HUES6 (cell line): ENCODE measurements at regions not wholly inside any gene's neighbourhood (a gene's known extent, or its start where the extent isn't known, plus 50 kb on each side); places are given as distances from the start of the nearest gene placed in this dataset.
"Not testable (repeated sequence)": the region's sequence is repeated elsewhere in the genome, so short reads cannot be mapped to it uniquely, and the experiment has no call there.

Experiments used
- H3K27ac ChIP-seq: 2 replicates; pipeline ENCODE4 v1.7.0; 2013; ENCODE audit warnings: low read depth, mild to moderate bottlenecking, low read length, inconsistent platforms
- H3K27me3 ChIP-seq: 2 replicates; pipeline ENCODE4 v1.6.1; 2013; ENCODE audit warnings: low read length; ENCODE audit not compliant: control insufficient read depth, insufficient read depth
- H3K36me3 ChIP-seq: 2 replicates; pipeline ENCODE4 v1.6.1; 2013; ENCODE audit warnings: low read length; ENCODE audit not compliant: control insufficient read depth, insufficient read depth
- H3K4me1 ChIP-seq: 2 replicates; pipeline ENCODE4 v1.6.1; 2013; ENCODE audit warnings: low read length; ENCODE audit not compliant: control insufficient read depth, insufficient read depth
- H3K4me3 ChIP-seq: 2 replicates; pipeline ENCODE4 v1.5.1; 2013; ENCODE audit warnings: low read depth, low read length
- H3K9ac ChIP-seq: one replicate; pipeline ENCODE4 v1.6.1; 2013; ENCODE audit warnings: mild to moderate bottlenecking, low read length
- H3K9me3 ChIP-seq: 2 replicates; pipeline ENCODE4 v1.6.1; 2013; ENCODE audit warnings: low read depth, low read length; ENCODE audit not compliant: control insufficient read depth, insufficient read depth

DNA sequence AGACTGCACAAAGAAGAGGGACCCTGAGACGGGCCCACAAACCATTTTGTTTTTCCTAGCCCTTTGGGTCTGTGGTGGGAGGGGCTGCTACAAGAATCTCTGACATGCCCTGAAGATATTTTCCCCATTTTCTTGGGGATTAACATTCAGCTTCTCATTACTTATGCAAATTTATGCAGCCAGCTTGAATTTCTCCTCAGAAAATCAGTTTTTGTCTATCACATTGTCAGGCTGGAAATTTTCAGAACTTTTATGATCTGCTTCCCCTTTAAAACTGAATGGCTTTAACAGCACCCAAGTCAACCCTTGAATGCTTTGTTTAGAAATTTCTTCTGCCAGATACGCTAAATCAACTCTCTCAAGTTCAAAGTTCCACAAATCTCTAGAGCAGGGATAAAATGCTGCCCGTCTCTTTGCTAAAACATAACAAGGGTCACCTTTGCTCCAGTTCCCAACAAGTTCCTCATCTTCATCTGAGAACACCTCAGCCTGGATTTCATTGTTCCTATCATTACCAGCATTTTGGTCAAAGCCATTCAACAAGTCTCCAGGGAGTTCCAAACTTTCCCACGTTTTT, 560.0 kb upstream of the KCND2 start:
- no peaks in the 10 kb centered on the region for H3K36me3 ChIP-seq
- no peaks in the 10 kb centered on the region for H3K27me3 ChIP-seq
- no peaks in the 10 kb centered on the region for H3K4me1 ChIP-seq
- no peak overlapping the region for H3K9ac ChIP-seq
- no peak overlapping the region for H3K27ac ChIP-seq
- no peaks in the 10 kb centered on the region for H3K9me3 ChIP-seq
- no peak overlapping the region for H3K4me3 ChIP-seq

DNA sequence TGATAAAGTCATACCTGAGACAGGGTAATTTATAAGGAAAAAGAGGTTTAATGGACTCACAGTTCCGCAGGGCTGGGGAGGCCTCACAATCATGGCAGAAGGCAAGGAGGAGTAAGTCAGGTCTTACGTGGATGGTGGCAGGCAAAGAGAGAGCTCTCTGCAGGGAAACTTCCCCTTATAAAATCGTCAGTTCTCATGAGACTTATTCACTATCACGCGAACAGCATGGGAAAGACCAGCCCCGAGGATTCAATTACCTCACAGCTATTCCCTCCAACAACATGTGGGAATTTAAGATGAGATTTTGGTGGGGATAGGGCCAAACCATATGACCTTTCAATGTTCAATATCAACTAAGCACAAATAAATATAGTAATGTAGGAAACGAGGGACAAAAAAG, 559.4 kb upstream of the KCND2 start:
- Histone ChIP-seq H3K9ac (no peak overlapping the region), H3K9me3 (no peaks in the 10 kb centered on the region), H3K27ac (no peak overlapping the region), H3K4me1 (no peaks in the 10 kb centered on the region), H3K27me3 (no peaks in the 10 kb centered on the region), H3K4me3 (no peak overlapping the region), H3K36me3 (no peaks in the 10 kb centered on the region)

DNA sequence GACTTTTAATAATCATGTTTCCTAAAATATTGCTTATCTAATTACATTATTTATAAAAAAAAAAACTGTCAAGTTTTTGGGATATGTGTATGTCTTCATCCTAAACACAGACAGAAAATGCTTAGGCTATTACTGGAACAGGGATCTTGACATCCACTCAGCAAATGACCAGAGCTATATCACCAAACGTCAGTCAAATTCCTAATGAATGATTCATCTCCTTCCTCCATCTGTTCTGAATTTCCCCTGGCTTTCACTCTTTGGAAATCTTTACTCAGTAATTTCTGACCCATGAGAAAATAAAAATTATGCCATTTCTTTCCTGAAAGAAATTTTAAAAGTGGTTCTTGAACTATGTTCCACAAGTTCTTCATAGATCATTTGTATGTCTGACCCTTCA, 552.4 kb upstream of the KCND2 start:
- Histone ChIP-seq H3K4me3 (no peak overlapping the region), H3K9ac (no peak overlapping the region), H3K27ac (no peak overlapping the region), H3K27me3 (no peaks in the 10 kb centered on the region), H3K4me1 (0 out of 2 replicates have a peak, but pooled peaks cover 5% of the 10 kb centered on the region), H3K9me3 (no peaks in the 10 kb centered on the region), H3K36me3 (no peaks in the 10 kb centered on the region)

DNA sequence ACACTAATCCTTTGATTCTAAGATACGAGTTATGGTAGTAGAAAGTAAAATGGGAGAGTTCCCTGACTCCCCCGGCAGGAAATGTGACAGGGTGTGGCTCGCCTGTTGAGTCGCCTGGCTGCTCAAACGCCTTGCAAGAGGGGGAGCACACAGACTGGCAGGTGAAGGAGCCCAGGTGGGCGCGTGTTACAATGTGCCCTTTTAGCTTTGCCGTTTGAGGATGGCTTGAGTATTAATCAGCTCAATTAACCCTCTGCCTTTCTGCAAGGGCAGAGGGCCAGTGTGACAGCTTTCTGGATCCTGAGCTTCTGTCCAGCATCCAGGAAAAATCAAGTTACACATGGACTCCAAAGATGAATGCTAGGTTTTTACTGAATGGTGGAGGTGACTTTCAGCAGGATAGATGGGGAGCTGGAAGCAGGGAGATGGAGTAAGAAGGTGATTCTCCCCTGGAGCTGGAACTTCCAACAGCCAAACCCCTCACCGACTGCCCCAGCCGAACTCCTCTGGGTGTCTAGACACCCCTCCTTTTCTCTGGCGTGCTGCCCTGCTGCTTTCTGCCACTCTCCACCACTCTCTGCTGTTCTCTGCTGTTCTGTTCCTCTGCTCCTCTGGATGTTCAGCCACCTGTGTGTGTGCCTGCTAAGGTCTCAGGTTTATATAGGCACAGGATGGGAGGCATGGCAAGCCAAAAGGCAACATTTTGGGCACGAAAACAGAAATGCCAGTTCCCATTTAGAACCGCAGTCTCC, 548.8 kb upstream of the KCND2 start:
- Histone ChIP-seq H3K4me1 (0 out of 2 replicates have a peak, but pooled peaks cover 5% of the 10 kb centered on the region), H3K36me3 (no peaks in the 10 kb centered on the region), H3K9ac (no peak overlapping the region), H3K27ac (no peak overlapping the region), H3K27me3 (no peaks in the 10 kb centered on the region), H3K9me3 (no peaks in the 10 kb centered on the region), H3K4me3 (no peak overlapping the region)

DNA sequence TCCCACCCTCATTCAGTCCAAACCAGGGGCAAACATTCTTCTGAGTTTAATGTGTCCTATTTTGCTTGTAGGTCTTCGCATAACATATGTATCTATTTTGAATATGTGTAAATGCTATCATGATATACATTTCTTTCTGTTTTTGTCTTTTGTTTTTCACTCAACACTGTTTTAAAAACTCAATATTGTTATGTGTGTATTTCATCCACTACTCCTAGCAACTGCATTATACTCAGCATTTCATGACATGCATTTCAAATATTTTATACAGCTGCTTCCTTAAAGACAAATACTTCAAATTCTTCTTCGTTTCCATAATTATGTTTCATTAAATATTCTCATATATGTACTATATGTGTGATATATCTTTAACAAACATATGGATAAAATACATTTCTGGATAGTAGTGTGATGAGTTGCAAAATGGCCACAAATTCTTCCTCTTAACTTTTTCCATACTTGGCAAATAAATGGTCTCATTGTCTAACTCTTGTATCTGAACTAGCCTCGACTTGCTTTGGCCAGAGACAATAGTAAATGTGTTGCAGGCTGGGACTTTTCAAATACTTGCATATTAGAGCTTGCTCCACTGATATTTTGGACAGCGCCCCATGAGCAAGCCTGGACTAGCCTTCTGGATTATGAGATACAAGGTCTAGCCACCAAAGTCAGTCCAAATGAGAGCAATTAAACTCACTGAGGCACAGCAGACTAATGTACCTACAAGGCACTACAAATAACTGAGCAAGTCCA, 539.7 kb upstream of the KCND2 start:
- Histone ChIP-seq H3K27ac (no peak overlapping the region), H3K36me3 (no peaks in the 10 kb centered on the region)

DNA sequence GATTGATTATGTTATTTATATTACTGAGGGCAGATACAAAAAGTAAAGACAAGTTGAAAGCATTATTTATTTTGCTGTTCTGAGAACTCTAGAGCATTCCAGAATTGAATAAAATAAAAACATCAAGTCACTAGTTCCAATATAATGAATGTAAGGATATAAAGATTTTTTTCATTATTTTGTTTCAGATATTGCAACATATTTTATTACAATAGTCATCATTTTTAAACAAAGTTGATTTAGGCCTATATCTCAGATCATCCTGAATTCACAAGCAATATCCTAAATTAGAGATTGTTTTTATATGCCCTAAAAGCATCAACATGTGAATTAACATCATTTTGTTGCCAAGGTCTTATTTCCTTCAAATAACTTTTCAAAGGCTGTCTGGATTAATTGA, 535.6 kb upstream of the KCND2 start:
- H3K4me3 ChIP-seq = no peak overlapping the region
- no peak overlapping the region for H3K27ac ChIP-seq
- H3K36me3 ChIP-seq = no peaks in the 10 kb centered on the region
- H3K4me1 ChIP-seq = no peaks in the 10 kb centered on the region
- H3K27me3 ChIP-seq = no peaks in the 10 kb centered on the region
- no peak overlapping the region for H3K9ac ChIP-seq
- no peaks in the 10 kb centered on the region for H3K9me3 ChIP-seq

More for the DNA sequence above, 539.7 kb upstream of the KCND2 start:
- no peaks in the 10 kb centered on the region for H3K4me1 ChIP-seq
- H3K4me3 ChIP-seq = no peak overlapping the region
- H3K9ac ChIP-seq = no peak overlapping the region
- no peaks in the 10 kb centered on the region for H3K27me3 ChIP-seq
- no peaks in the 10 kb centered on the region for H3K9me3 ChIP-seq

DNA sequence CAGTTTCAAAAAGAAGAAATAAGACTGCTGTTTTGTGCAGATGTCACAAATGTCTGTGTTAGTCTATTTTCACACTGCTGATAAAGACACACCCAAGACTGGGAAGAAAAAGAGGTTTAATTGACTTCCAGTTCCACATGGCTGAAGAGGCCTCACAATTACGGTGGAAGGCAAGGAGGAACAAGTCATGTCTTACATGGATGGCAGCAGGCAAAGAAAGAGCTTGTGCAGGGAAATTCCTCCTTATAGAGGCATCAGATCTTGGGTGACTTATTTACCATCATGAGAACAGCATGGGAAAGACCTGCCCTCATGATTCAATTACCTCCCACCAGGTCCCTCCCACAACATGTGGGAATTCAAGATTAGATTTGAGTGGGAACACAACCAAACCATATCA, 527.7 kb upstream of the KCND2 start:
- not testable (repeated sequence) for H3K27me3 ChIP-seq, H3K9me3 ChIP-seq, H3K36me3 ChIP-seq, H3K4me1 ChIP-seq, H3K4me3 ChIP-seq, H3K27ac ChIP-seq, H3K9ac ChIP-seq

DNA sequence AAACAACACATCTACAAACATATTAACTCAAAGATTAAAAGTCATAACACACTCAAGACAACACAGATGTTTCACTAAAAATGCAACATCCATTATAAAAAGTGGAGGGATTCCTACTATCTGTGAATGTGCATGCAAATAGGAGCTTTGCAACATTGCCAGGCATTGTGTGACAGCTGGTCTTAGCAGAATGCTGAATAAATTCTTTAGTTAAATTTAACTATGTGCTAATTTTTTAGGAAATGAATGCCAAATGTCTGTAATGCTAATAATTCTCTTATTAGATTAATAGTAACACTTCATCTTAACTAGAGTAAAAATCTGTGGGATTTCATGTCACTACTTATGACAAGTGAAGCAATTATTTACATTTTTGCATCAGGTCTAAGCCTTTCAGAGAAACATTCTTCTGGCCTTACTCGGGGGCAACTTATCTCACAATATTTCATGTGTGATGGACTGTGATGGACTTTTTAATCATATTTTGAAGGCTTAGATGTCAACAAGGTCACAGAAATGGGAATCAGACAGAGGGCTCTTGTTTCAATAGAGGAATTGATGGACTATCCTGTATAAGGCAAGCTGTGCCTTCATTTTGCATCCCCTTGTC, 524.6 kb upstream of the KCND2 start:
- Histone ChIP-seq H3K27ac (no peak overlapping the region), H3K4me1 (peaks cover 5% of the 10 kb centered on the region; the same call in 1 of the 2 replicates), H3K9me3 (no peaks in the 10 kb centered on the region), H3K27me3 (no peaks in the 10 kb centered on the region), H3K36me3 (no peaks in the 10 kb centered on the region), H3K4me3 (no peak overlapping the region), H3K9ac (no peak overlapping the region)

DNA sequence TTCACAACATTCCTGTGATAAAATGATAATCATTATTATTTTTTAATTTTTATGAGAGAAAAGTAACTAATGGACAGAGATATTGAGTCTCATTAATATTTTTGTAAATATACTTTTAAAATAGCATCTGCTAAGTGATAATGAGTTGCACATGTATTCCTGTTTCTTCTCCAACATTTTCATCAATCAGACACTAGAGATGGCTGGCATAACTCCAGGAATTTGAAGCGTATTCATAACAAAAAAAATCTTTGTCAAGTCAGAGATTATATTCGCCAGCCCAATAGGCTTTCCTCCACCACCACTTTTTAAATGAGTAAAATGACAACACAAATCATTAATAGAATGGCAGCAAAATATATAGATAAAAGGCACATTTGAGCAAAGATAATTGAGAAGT, 524.0 kb upstream of the KCND2 start:
- Histone ChIP-seq H3K27me3 (no peaks in the 10 kb centered on the region), H3K9me3 (no peaks in the 10 kb centered on the region), H3K27ac (no peak overlapping the region), H3K9ac (no peak overlapping the region), H3K4me1 (peaks cover 5% of the 10 kb centered on the region; the same call in 1 of the 2 replicates), H3K36me3 (no peaks in the 10 kb centered on the region), H3K4me3 (no peak overlapping the region)

DNA sequence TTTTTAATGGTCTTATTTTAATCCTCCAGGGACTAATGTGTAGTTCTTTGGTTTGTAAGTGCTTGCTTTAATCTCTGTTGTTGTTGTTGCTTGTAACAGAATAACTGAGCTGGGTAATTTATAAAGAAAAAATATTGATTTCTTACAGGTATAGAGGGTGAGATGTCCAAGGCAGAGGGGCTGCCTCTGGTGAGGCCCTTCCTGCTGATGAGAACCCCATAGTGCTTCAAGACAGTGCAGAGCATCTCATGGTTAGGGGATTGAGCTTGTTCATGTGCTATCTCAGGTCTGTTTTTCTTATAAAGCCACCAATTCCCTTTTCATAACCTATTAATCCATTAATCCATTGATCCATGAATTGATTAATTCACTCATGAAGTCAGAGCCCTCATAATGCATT, 516.3 kb upstream of the KCND2 start:
- H3K27ac ChIP-seq = no peak overlapping the region

DNA sequence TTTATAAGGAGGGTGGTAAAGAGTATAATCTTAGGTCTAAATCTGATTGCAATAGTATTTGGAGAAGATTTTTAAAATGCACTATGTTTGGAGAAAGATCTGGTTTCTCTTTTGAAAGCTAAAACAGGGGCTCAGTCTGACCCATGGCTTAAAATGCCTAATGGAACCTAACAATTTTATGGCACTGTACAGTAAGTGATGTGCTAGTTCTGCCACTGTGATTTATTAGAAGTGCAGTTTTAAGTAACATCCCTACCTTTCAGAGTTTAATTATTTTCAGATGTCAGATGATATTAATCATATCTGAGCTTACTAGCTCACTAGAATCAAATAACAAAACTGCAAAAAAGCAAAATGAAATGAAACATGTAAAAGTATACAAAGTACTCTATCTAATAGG, 514.7 kb upstream of the KCND2 start:
- H3K9me3 ChIP-seq = no peaks in the 10 kb centered on the region
- peaks cover 8% of the 10 kb centered on the region; the same call in 1 of the 2 replicates for H3K4me1 ChIP-seq
- no peaks in the 10 kb centered on the region for H3K27me3 ChIP-seq
- no peak overlapping the region for H3K27ac ChIP-seq
- no peak overlapping the region for H3K9ac ChIP-seq
- no peak overlapping the region for H3K4me3 ChIP-seq
- H3K36me3 ChIP-seq = no peaks in the 10 kb centered on the region

More for the DNA sequence above, 516.3 kb upstream of the KCND2 start:
- peaks cover 8% of the 10 kb centered on the region; the same call in 1 of the 2 replicates for H3K4me1 ChIP-seq
- H3K9ac ChIP-seq = no peak overlapping the region
- H3K4me3 ChIP-seq = no peak overlapping the region
- no peaks in the 10 kb centered on the region for H3K9me3 ChIP-seq
- no peaks in the 10 kb centered on the region for H3K36me3 ChIP-seq
- no peaks in the 10 kb centered on the region for H3K27me3 ChIP-seq
